ENCODE measurements at regions not wholly inside any gene's neighbourhood (a gene's known extent, or its start where the extent isn't known, plus 50 kb on each side); places are given as distances from the start of the nearest gene placed in this dataset.

DNA sequence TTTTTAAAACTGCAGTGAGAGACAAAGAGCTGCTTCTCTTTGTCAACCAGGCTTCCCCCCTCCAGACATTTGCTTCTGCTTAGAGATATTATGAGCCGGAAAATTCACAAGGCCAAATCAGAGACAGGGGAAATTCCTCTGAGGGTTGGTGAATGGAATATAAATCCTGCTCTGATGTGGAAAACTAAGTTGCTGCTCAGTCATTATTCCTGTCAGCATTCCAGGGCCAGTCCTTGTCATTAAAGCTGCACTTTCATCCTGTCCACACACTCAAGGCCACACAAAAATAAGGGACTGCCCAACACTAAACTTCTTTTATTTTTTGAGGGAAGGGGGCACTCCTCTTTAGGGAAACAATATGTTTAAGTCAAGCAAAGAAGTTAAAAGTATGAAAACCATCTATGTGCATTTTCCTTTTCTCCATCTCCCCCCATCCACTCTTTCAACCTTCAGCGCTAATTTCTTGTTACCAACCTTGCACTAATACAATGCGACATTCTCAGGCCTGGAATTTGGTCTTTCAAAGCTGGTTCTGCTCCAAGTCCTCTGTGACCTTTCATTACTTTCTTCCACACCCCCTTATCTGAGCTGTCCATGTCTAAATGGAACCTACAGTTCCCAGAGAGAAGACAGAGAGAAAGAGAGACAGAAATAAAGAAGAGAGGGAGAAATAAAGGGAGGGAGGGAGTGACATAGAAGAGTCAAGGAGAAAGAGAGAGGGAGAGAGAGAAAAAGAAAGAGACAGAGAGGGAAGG lies 118.9 kb upstream of the S1PR3 start:
- POLR2A ChIA-PET = no interaction called here
- Histone ChIP-seq H3K9me3 (replicated peaks; ENCODE audit: control insufficient read depth, insufficient read depth, low read length) (no peaks in the 10 kb centered on the region), H3K79me2 (ENCODE audit: control insufficient read depth, insufficient read depth, low read length) (no peaks in the 10 kb centered on the region), H3K36me3 (ENCODE audit: control insufficient read depth in 2 of 2, insufficient read depth in 2 of 2, low read length in 1 of 2) (no peaks in the 10 kb centered on the region), H4K20me1 (ENCODE audit: control insufficient read depth, insufficient read depth) (no peaks in the 10 kb centered on the region), H3K27me3 (replicated peaks in 1 of 2; ENCODE audit: control insufficient read depth in 2 of 2, insufficient read depth in 2 of 2, low read length in 1 of 2) (no peaks in the 10 kb centered on the region), H3K27ac (ENCODE audit: control insufficient read depth, insufficient read depth) (no peak overlapping the region), H3K4me3 (no peak overlapping the region), H3K4me1 (ENCODE audit: control insufficient read depth, insufficient read depth, low read length) (no peaks in the 10 kb centered on the region), H3K4me2 (ENCODE audit: control insufficient read depth, insufficient read depth) (no peak overlapping the region), H2AFZ (ENCODE audit: control insufficient read depth, low read depth, low read length) (no peak overlapping the region), H3K9ac (ENCODE audit: control insufficient read depth, insufficient read depth, low read length) (no peak overlapping the region)
- ATAC-seq = no peak
- no peak for FAIRE-seq
- intact Hi-C loops (cut with micrococcal nuclease; ENCODE audit: unreplicated experiment) (no loop called here), in situ Hi-C loops (cut with MboI) (no loop called here)
- CTCF ChIA-PET = no interaction called here
- no TSS peak for BruUV-seq (replicated peaks)
- DNase-seq (ENCODE audit: low read depth, low spot score) = no peak
- RAD21 ChIA-PET (ENCODE audit: unreplicated experiment) = no interaction called here
- SMC1A ChIA-PET (ENCODE audit: uncharacterized antibody, unreplicated experiment) = no interaction called here
- WGBS (ENCODE audit: insufficient coverage, insufficient replicate concordance, low lambda C conversion rate, missing lambda C conversion rate) = 41% methylated on average over 3 of the region's 3 CpGs
- TF ChIP-seq SIN3A (IDR thresholded peaks at IDR 0.05; ENCODE audit: low read depth, low read length) (no peak), RBBP5 (conservative IDR thresholded peaks at IDR 0.05) (no peak), IKZF1 (conservative IDR thresholded peaks at IDR 0.05) (no peak), ZNF622 (IDR thresholded peaks at IDR 0.05) (no peak), RCOR1 (conservative IDR thresholded peaks at IDR 0.05; ENCODE audit: low read depth, low read length) (no peak), EGR1 (IDR thresholded peaks at IDR 0.05; ENCODE audit: borderline replicate concordance in 1 of 2, low read depth in 2 of 2, low read length in 2 of 2) (no peak), MEF2B (IDR thresholded peaks at IDR 0.05; ENCODE audit: partially characterized antibody, poor library complexity, severe bottlenecking) (no peak), CBX5 (IDR thresholded peaks at IDR 0.05; ENCODE audit: low read depth) (no peak), NFIC (IDR thresholded peaks at IDR 0.05; ENCODE audit: low read depth, low read length) (no peak), BACH1 (IDR thresholded peaks at IDR 0.05; ENCODE audit: borderline replicate concordance) (no peak), KDM1A (IDR thresholded peaks at IDR 0.05; ENCODE audit: borderline replicate concordance) (no peak), BCL11A (IDR thresholded peaks at IDR 0.05; ENCODE audit: low read depth, low read length) (no peak), STAT3 (IDR thresholded peaks at IDR 0.05; ENCODE audit: low read depth, low read length) (no peak), ZNF217 (IDR thresholded peaks at IDR 0.05) (no peak), CEBPB (IDR thresholded peaks at IDR 0.05; ENCODE audit: borderline replicate concordance in 1 of 2, low read depth in 2 of 2, low read length in 2 of 2) (no peak)
- TF ChIP-seq, protein P1, sequence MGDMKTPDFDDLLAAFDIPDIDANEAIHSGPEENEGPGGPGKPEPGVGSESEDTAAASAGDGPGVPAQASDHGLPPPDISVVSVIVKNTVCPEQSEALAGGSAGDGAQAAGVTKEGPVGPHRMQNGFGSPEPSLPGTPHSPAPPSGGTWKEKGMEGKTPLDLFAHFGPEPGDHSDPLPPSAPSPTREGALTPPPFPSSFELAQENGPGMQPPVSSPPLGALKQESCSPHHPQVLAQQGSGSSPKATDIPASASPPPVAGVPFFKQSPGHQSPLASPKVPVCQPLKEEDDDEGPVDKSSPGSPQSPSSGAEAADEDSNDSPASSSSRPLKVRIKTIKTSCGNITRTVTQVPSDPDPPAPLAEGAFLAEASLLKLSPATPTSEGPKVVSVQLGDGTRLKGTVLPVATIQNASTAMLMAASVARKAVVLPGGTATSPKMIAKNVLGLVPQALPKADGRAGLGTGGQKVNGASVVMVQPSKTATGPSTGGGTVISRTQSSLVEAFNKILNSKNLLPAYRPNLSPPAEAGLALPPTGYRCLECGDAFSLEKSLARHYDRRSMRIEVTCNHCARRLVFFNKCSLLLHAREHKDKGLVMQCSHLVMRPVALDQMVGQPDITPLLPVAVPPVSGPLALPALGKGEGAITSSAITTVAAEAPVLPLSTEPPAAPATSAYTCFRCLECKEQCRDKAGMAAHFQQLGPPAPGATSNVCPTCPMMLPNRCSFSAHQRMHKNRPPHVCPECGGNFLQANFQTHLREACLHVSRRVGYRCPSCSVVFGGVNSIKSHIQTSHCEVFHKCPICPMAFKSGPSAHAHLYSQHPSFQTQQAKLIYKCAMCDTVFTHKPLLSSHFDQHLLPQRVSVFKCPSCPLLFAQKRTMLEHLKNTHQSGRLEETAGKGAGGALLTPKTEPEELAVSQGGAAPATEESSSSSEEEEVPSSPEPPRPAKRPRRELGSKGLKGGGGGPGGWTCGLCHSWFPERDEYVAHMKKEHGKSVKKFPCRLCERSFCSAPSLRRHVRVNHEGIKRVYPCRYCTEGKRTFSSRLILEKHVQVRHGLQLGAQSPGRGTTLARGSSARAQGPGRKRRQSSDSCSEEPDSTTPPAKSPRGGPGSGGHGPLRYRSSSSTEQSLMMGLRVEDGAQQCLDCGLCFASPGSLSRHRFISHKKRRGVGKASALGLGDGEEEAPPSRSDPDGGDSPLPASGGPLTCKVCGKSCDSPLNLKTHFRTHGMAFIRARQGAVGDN (IDR thresholded peaks at IDR 0.05) = no peak
- TF ChIP-seq, protein P2, sequence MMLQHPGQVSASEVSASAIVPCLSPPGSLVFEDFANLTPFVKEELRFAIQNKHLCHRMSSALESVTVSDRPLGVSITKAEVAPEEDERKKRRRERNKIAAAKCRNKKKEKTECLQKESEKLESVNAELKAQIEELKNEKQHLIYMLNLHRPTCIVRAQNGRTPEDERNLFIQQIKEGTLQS (IDR thresholded peaks at IDR 0.05; ENCODE audit: borderline replicate concordance, extremely low read depth, low read depth, low read length) = no peak
- TF ChIP-seq, protein P3, sequence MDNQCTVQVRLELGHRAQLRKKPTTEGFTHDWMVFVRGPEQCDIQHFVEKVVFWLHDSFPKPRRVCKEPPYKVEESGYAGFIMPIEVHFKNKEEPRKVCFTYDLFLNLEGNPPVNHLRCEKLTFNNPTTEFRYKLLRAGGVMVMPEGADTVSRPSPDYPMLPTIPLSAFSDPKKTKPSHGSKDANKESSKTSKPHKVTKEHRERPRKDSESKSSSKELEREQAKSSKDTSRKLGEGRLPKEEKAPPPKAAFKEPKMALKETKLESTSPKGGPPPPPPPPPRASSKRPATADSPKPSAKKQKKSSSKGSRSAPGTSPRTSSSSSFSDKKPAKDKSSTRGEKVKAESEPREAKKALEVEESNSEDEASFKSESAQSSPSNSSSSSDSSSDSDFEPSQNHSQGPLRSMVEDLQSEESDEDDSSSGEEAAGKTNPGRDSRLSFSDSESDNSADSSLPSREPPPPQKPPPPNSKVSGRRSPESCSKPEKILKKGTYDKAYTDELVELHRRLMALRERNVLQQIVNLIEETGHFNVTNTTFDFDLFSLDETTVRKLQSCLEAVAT (IDR thresholded peaks at IDR 0.05) = no peak
- TF ChIP-seq, protein P4, sequence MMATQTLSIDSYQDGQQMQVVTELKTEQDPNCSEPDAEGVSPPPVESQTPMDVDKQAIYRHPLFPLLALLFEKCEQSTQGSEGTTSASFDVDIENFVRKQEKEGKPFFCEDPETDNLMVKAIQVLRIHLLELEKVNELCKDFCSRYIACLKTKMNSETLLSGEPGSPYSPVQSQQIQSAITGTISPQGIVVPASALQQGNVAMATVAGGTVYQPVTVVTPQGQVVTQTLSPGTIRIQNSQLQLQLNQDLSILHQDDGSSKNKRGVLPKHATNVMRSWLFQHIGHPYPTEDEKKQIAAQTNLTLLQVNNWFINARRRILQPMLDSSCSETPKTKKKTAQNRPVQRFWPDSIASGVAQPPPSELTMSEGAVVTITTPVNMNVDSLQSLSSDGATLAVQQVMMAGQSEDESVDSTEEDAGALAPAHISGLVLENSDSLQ (IDR thresholded peaks at IDR 0.05) = no peak
